HCT116 (cell line): ENCODE measurements at regions not wholly inside any gene's neighbourhood (a gene's known extent, or its start where the extent isn't known, plus 50 kb on each side); places are given as distances from the start of the nearest gene placed in this dataset.

Experiments
- ATAC-seq: fragments of 200-7000 bp; cut with Tn5 transposase; 2 replicates; pipeline ENCODE4 v1.9.1; 2020; ENCODE audit warnings: mild to moderate bottlenecking, moderate library complexity
- BruUV-seq: library from RNA; stranded (reverse); fragments of 400-500 nt; replicated peaks from 2 replicates; lab custom pipeline; 2021; lab: Mats Ljungman, UMichigan
- CTCF ChIA-PET: fragments of 300-600 bp; sonication (Branson Sonifier 250); formaldehyde crosslinking; loops from one replicate; lab custom pipeline; 2021; ENCODE audit warnings: antibody characterized with exemption; lab: Charles Lee
- POLR2A ChIA-PET: fragments of 300-600, 350-600 bp; sonication (Branson Sonifier 250); formaldehyde crosslinking; loops from one replicate; lab custom pipeline; 2021; ENCODE audit warnings: antibody characterized with exemption; lab: Charles Lee
- RAD21 ChIA-PET, 2 experiments: fragments of 300-600 bp; sonication (Branson Sonifier 250); formaldehyde crosslinking; loops; one replicate each; lab custom pipeline; 2023; ENCODE audit warnings: low total read pairs in 2 of 2; ENCODE audit not compliant: uncharacterized antibody in 2 of 2, unreplicated experiment in 2 of 2, low non-redundant PET in 1 of 2; lab: Charles Lee
- DNase-seq: peaks from one replicate; pipeline ENCODE4 v3.0.0-alpha.2; 2010; ENCODE audit warnings: low read depth, low spot score
- H2AFZ ChIP-seq: fragments of 200-600 bp; shearing (Covaris generic), sonication (generic); 2 replicates; pipeline ENCODE4 v1.6.1; 2017; ENCODE audit warnings: low read depth, mixed run types, mixed read lengths, antibody characterized with exemption, low read length; ENCODE audit not compliant: poor library complexity, severe bottlenecking
- H3K27ac ChIP-seq: 2 replicates; pipeline ENCODE4 v1.5.1; 2012; ENCODE audit warnings: low read depth, low read length
- H3K27me3 ChIP-seq: fragments of 200-600 bp; sonication (generic); 2 replicates; pipeline ENCODE4 v1.6.1; 2016; ENCODE audit warnings: mixed run types, low read length, mixed read lengths; ENCODE audit not compliant: insufficient read depth
- H3K36me3 ChIP-seq, 2 experiments: fragments of 200-500 bp in 1 of 2; fragments of 200-600 bp in 1 of 2; sonication (Bioruptor generic) in 1 of 2; sonication (generic) in 1 of 2; 2 replicates each; pipeline versions ENCODE4 v1.5.1 to v1.6.1; 2014 to 2016; ENCODE audit warnings: low read length in 2 of 2, inconsistent platforms in 1 of 2, mixed read lengths in 1 of 2, mixed run types in 1 of 2; ENCODE audit not compliant: insufficient read depth in 2 of 2, control insufficient read depth in 1 of 2
- H3K4me1 ChIP-seq, 2 experiments: fragments of 200-600 bp in 1 of 2; sonication (generic) in 1 of 2; 2 replicates each; pipeline versions ENCODE4 v1.5.1 to v1.6.1; 2012 to 2017; ENCODE audit warnings: low read length in 2 of 2, inconsistent platforms in 1 of 2, mild to moderate bottlenecking in 1 of 2, mixed read lengths in 1 of 2, mixed run types in 1 of 2, moderate library complexity in 1 of 2; ENCODE audit not compliant: insufficient read depth in 2 of 2, control insufficient read depth in 1 of 2
- H3K4me2 ChIP-seq: fragments of 200-600 bp; sonication (generic); 2 replicates; pipeline ENCODE4 v1.6.1; 2017; ENCODE audit warnings: mixed run types, low read length, mixed read lengths
- H3K4me3 ChIP-seq, 2 experiments: fragments of 200-600 bp in 1 of 2; sonication (generic) in 1 of 2; replicated peaks in 1 of 2; 2 replicates each; pipeline ENCODE4 v1.5.1; 2011 to 2016; ENCODE audit warnings: low read length in 2 of 2, control low read depth in 1 of 2, low read depth in 1 of 2, mild to moderate bottlenecking in 1 of 2, mixed read lengths in 1 of 2, mixed run types in 1 of 2
- H3K79me2 ChIP-seq: fragments of 200-600 bp; sonication (generic); 2 replicates; pipeline ENCODE4 v1.6.1; 2017; ENCODE audit warnings: mild to moderate bottlenecking, mixed run types, low read length, moderate library complexity, mixed read lengths; ENCODE audit not compliant: insufficient read depth
- H3K9ac ChIP-seq: fragments of 200-600 bp; sonication (generic); 2 replicates; pipeline ENCODE4 v1.6.1; 2016; ENCODE audit warnings: low read length, mixed read lengths
- H3K9me2 ChIP-seq: fragments of 200-600 bp; sonication (generic), shearing (Covaris generic); 2 replicates; pipeline ENCODE4 v1.6.1; 2017; ENCODE audit warnings: mixed run types, mild to moderate bottlenecking, moderate library complexity; ENCODE audit not compliant: insufficient read depth
- H3K9me3 ChIP-seq, 2 experiments: fragments of 200-500 bp in 1 of 2; fragments of 200-600 bp in 1 of 2; sonication (Bioruptor generic) in 1 of 2; sonication (generic) in 1 of 2; 2 replicates each; pipeline ENCODE4 v1.6.1; 2014 to 2017; ENCODE audit warnings: low read length in 2 of 2, mixed read lengths in 2 of 2, inconsistent platforms in 1 of 2, low read depth in 1 of 2, mild to moderate bottlenecking in 1 of 2, mixed run types in 1 of 2, moderate library complexity in 1 of 2; ENCODE audit not compliant: control insufficient read depth in 1 of 2, insufficient read depth in 1 of 2
- H4K20me1 ChIP-seq: fragments of 200-600 bp; sonication (generic), shearing (Covaris generic); 2 replicates; pipeline ENCODE4 v1.6.1; 2017; ENCODE audit warnings: mixed run types, mild to moderate bottlenecking, moderate library complexity; ENCODE audit not compliant: insufficient read depth
- EZH2phosphoT487 ChIP-seq: fragments of 200-600 bp; IDR thresholded peaks from 2 replicates; pipeline ENCODE4 v1.6.1; 2018; ENCODE audit warnings: antibody characterized with exemption, borderline replicate concordance
- JUND ChIP-seq: IDR thresholded peaks from 2 replicates; pipeline ENCODE4 v1.6.1; 2012
- MAX ChIP-seq: IDR thresholded peaks from 2 replicates; pipeline ENCODE4 v1.6.1; 2012
- POLR2AphosphoS5 ChIP-seq: IDR thresholded peaks from 2 replicates; pipeline ENCODE4 v1.6.1; 2011; ENCODE audit warnings: mild to moderate bottlenecking, low read depth, low read length, moderate library complexity
- ZBTB33 ChIP-seq: IDR thresholded peaks from 2 replicates; pipeline ENCODE4 v1.6.1; 2011; ENCODE audit warnings: mild to moderate bottlenecking, low read length, moderate library complexity; ENCODE audit not compliant: insufficient replicate concordance; ENCODE audit errors: extremely low read depth
- ZNF274 ChIP-seq: fragments of 200-500 bp; sonication (Bioruptor generic); IDR thresholded peaks from 2 replicates; pipeline ENCODE4 v1.6.1; 2014; ENCODE audit warnings: mild to moderate bottlenecking, low read depth, low read length, inconsistent platforms
- intact Hi-C: fragments of 100-400 bp; cut with micrococcal nuclease; formaldehyde crosslinking; loops from 2 replicates; pipeline ENCODE4 v1.10.0; 2022

- RAD21 ChIA-PET, result no interaction called here
- TF ChIP-seq ZNF274 (no peak), ZBTB33 (no peak), MAX (no peak), JUND (no peak), POLR2AphosphoS5 (no peak)
These were observed 60.6 kb upstream of the TMLHE start for GRCh38 chrX:155673338-155673737.

GRCh38 chrX:155666741-155667140, 54.0 kb upstream of the TMLHE start:
- RAD21 ChIA-PET, result no interaction called here
- Histone ChIP-seq H3K27me3 (no peaks in the 10 kb centered on the region), H3K27ac (no peak overlapping the region), H2AFZ (no peak overlapping the region), H3K9me2 (no peaks in the 10 kb centered on the region), H3K79me2 (no peaks in the 10 kb centered on the region), H3K4me3 (no peak overlapping the region), H3K36me3 (no peaks in the 10 kb centered on the region), H3K9ac (no peak overlapping the region), H3K4me2 (no peak overlapping the region), H3K4me1 (no peaks in the 10 kb centered on the region), H4K20me1 (no peaks in the 10 kb centered on the region), H3K9me3 (no peaks in the 10 kb centered on the region)
- CTCF ChIA-PET, result no interaction called here
- intact Hi-C loops, result no loop called here
- ATAC-seq (no peak), DNase-seq (no peak)
- POLR2A ChIA-PET, result no interaction called here
- no peak for TF ChIP-seq EZH2phosphoT487
- BruUV-seq, result no TSS peak

More at GRCh38 chrX:155673338-155673737, 60.6 kb upstream of the TMLHE start:
- no peaks in the 10 kb centered on the region for H3K79me2 ChIP-seq
- ChIA-PET POLR2A (no interaction called here), CTCF (no interaction called here)
- H3K9ac ChIP-seq, result no peak overlapping the region
- no peak overlapping the region for H2AFZ ChIP-seq
- no TSS peak for BruUV-seq
- H3K4me1 ChIP-seq, result no peaks in the 10 kb centered on the region
- H3K4me3 ChIP-seq, result no peak overlapping the region
- no peaks in the 10 kb centered on the region for H3K36me3 ChIP-seq
- ATAC-seq (no peak), DNase-seq (no peak)
- no peaks in the 10 kb centered on the region for H4K20me1 ChIP-seq
- no peaks in the 10 kb centered on the region for H3K9me3 ChIP-seq
- intact Hi-C loops, result no loop called here
- H3K27ac ChIP-seq, result no peak overlapping the region
- H3K9me2 ChIP-seq, result no peaks in the 10 kb centered on the region
- H3K4me2 ChIP-seq, result no peak overlapping the region
- H3K27me3 ChIP-seq, result no peaks in the 10 kb centered on the region
